ENCODE measurements at regions not wholly inside any gene's neighbourhood (a gene's known extent, or its start where the extent isn't known, plus 50 kb on each side); places are given as distances from the start of the nearest gene placed in this dataset.

- peak; percentile 47; the same call in 1 of the 2 replicates for TF ChIP-seq CTCF (IDR thresholded peaks at IDR 0.05; ENCODE audit: low read length)
- no peak for TF ChIP-seq EZH2 (IDR thresholded peaks at IDR 0.05; ENCODE audit: borderline replicate concordance, low read length)
Observed at GRCh38 chr4:16289897-16290554, 63.8 kb upstream of the TAPT1 start.
